Activated CD4-positive, CD25-positive, alpha-beta regulatory T cell (primary cell): ENCODE measurements at regions not wholly inside any gene's neighbourhood (a gene's known extent, or its start where the extent isn't known, plus 50 kb on each side); places are given as distances from the start of the nearest gene placed in this dataset.

ENCODE experiments used
- DNase-seq, 4 experiments: peaks; one replicate each; lab custom pipeline; 2025; lab: John Stamatoyannopoulos, UW

DNA sequence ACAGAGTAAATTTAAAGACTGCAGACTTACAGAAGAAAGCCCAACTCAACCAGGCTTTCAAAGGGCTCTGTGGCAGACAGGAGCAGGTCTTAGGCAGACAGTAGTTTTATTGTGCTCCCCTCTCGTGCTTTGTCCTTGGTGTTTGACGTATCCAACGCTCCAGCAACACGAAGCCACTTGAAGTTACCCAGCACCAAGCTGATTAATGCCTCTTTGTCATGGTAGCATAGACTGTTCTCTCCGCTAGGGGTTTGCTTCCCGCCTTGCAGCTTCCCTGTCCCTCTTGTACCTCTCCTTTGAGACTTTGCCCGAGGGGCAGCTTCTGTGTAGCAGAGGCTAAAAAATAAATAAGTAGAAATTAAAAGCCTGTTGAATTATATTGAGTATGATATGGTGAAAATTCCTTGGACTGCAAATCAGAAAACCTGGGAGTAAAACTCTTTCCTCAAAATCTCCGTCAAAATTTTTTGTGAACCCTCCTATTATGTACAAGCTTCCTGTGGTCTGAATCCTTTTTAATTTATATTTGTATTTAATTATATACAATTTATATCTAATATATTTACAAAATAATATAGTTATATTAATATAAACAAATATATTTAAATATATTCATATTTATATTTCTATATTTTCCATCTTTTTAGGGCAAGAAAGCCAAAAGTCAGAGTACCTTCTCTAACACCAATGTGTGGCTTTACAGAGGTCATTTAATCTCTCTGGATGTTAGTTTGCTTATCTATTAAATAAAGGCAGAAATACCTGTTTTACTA lies 405.4 kb downstream of the DMAC1 start:
- DNase-seq, result no peak

GRCh38 chr9:7392148-7392547 lies 407.4 kb downstream of the DMAC1 start:
- DNase-seq, result no peak

DNA sequence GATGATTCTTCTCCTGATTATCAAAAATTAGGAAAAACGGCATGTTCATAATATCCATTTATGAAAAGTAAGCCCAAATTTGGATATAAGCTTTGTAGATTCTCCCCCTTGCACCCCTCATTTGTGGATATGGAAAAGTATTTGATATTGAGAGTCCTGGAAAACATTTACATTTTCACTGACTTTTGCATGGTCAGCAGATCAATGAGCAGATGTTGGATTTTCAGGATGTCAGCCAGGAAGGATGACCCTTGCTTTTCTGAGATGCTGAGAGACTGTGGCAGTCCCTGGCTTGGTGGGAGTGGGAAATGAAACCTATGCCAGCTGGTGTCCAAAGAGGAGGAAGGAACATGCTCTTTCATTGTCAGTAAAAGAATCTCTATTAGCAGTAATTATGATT lies 410.8 kb downstream of the DMAC1 start:
- DNase-seq, result no peak

DNA sequence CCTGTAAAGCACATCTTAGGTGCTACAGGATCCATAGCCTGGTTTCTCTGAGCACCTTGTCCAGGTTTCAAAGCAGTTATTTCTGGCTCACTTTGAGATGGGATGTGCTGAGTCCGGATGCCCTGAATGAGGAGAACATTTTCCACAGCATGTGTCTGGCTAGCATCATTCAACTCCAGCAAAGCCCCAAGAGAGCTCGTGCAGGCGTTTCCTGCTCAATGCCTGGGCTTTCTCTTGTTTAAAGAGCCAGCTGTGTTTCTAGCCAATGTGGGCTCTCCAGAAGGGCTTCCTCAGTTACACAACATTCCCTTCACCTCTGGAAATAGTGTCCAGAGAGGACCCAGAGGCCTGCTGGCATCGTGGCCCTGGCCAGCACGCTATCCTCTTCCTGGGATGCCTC lies 411.7 kb downstream of the DMAC1 start:
- DNase-seq, result no peak

DNA sequence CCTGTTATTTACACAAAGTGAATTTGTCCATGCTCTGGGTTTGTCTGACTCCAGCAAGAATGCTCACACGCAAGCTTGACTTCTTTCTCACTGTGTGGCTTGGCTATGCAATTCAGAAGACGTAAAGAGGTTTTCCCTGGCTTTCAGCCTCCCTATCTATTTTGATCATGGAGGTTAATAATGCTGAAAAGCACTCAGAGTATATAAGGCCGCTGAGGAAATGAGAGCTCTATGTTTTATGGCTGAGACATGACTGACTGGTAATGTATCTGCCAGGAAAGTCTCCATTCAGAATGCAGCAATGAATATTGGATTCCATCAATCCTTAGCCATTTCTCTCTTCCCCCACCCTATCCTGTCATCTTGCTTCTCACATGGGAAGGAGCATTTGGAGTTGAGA lies 417.3 kb downstream of the DMAC1 start:
- no peak for DNase-seq

DNA sequence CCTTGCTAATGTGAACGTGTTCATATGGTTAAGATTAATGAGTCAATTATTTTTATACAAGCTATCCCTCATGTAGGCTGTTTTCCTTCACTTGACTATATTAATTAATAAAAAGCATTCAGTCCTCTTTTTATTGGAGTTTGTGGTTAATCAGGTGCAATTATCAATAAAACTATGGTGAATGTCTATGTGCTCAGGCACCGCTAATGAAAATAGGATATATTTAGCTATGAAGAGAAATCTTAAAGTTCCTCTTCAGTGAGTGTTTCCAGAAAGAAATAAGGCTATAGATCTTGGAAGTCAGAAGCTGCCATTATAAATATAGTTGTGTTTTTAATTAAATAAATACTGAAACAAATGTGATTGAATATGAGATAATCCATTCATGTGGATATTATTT lies 422.1 kb downstream of the DMAC1 start:
- no peak for DNase-seq

- DNase-seq, result no peak
Measured at GRCh38 chr9:7376833-7377232, 422.7 kb downstream of the DMAC1 start.

DNA sequence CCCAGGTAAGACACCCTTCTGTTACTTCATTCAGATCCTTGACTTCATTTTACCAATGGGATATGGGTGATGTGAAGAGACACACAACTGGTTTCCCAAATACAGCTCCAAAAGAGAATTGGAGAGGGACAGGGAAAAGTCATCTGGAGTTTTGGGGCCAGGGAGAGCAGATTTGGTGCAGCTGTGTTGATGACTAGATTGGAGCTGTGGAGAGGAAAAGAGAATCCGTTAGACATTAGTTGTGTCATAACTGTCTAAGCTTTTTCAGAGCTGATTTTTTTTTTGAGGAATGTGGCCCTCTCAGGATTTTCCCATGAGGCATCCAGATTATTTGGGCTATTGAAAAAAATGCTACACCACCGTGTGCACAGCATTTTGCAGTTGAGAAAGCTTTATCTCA lies 423.4 kb downstream of the DMAC1 start:
- no peak for DNase-seq

DNA sequence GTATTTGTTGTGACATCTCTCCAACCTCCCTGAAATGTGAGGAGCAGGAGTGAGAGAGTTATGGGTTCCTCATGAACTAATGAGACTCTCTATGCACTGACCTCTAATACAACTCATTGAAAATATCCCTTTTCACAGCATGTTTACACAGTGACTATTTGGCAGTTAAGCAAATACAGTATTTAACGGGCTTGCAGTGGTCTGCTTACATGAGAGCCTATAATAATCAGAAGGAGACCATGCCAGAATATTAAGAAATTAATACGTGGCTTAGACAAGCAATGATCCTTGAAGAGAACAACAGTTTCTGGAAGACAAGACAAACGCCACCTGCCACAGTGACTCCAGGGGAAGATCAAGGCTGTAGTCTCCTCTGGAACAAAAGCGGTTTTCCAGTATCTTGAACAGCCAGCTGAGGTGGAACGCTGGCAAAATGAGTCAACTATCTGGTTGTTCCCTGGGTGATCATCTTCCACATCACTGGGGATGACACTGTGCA lies 424.5 kb downstream of the DMAC1 start:
- DNase-seq, result no peak

GRCh38 chr9:7370988-7371387 lies 428.6 kb downstream of the DMAC1 start:
- DNase-seq, result no peak

DNA sequence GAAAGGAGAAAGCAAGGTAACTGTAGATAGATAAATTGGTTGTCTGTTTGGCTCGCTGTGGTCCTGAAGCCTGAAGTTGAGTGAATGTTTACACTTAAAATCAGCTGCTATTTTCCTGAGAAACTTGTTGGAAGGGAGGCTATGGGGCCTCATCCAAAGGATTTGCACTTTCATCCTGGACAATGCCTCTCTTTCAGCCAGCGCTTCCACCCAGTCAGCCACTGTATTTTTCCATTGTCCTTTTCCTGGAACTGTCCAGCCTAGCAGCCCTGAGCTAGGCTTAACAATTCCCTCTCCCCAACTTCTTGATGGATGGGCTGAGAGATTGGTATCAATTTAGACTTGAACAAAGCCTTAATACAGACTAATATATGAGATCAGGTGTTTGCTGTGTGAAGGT lies 429.2 kb downstream of the DMAC1 start:
- no peak for DNase-seq

DNA sequence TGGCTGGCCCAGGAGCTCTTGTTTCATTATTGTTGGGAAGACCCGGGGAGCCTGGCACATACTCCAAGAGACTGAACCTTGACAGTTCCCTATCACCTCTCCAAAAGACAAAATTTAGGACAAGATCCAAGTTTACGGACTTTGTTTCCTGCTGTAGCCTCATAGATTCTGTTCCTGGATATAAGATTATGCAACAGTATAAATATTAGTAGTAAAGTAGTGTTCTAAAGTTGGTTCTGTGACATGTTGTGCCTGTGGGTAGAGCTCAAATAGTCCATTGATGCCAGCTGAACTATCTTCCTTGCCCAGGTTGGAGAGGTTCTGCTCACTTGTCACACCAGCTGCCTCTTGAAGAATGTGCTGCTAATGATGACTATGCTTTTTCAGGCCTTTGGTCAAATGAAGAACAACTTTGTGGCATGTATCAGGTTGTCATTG lies 430.2 kb downstream of the DMAC1 start:
- DNase-seq, result no peak

GRCh38 chr9:7368410-7369292 lies 430.9 kb downstream of the DMAC1 start:
- DNase-seq, result no peak

DNA sequence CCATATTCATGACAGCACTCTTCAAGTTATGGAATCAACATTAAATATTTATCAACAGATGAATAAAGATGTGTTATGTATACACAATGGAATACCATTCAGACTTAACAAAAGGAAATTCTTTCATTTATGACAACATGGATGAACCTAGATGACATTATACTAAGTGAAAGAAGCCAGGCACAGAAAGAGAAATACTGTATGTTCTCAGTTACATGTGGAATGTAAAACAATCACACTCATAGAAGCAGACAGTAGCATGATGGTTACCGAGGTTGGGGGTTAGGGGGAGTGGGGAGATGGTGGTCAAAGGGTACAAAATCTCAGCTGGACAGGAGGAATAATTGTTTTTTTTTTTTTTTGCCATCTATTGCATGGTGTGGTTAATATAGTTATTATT lies 431.9 kb downstream of the DMAC1 start:
- DNase-seq, result no peak

- no peak for DNase-seq
Measured at GRCh38 chr9:7366121-7366520, 433.5 kb downstream of the DMAC1 start.

GRCh38 chr9:7363777-7364477 lies 435.7 kb downstream of the DMAC1 start:
- no peak for DNase-seq

- no peak for DNase-seq
Measured at GRCh38 chr9:7360513-7360912, 439.1 kb downstream of the DMAC1 start.

GRCh38 chr9:7358876-7359275 lies 440.7 kb downstream of the DMAC1 start:
- no peak for DNase-seq

GRCh38 chr9:7354704-7355103 lies 444.9 kb downstream of the DMAC1 start:
- DNase-seq, result no peak

DNA sequence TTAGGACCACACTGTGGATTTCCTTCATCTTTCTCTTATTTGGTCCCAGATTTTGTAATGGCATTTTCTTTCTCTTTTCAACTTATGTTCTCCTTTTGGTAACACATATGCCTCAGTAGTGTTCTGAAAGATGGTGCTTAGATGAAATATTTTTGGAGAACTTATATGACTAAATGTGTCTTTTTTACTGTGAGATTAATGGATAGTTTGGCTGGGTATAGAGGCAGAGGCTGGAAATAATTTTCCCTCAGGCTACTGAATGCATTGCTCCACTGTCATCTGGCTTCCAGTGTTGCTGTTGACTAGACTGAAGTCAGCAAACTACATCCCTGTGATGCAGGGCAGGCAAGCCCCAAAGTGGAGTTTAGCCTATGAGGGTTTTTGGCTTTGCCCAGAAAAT lies 450.9 kb downstream of the DMAC1 start:
- no peak for DNase-seq

- no peak for DNase-seq
Measured at GRCh38 chr9:7347556-7347955, 452.0 kb downstream of the DMAC1 start.

GRCh38 chr9:7346144-7346543 lies 453.4 kb downstream of the DMAC1 start:
- DNase-seq, result no peak

- DNase-seq, result no peak
Measured at GRCh38 chr9:7342736-7343135, 456.8 kb downstream of the DMAC1 start.
